HCT116 (cell line): ENCODE measurements at regions not wholly inside any gene's neighbourhood (a gene's known extent, or its start where the extent isn't known, plus 50 kb on each side); places are given as distances from the start of the nearest gene placed in this dataset.

Experiments
- ATAC-seq: fragments of 200-7000 bp; cut with Tn5 transposase; 2 replicates; pipeline ENCODE4 v1.9.1; 2020; ENCODE audit warnings: mild to moderate bottlenecking, moderate library complexity
- BruUV-seq: library from RNA; stranded (reverse); fragments of 400-500 nt; replicated peaks from 2 replicates; lab custom pipeline; 2021; lab: Mats Ljungman, UMichigan
- CTCF ChIA-PET: fragments of 300-600 bp; sonication (Branson Sonifier 250); formaldehyde crosslinking; loops from one replicate; lab custom pipeline; 2021; ENCODE audit warnings: antibody characterized with exemption; lab: Charles Lee
- POLR2A ChIA-PET: fragments of 300-600, 350-600 bp; sonication (Branson Sonifier 250); formaldehyde crosslinking; loops from one replicate; lab custom pipeline; 2021; ENCODE audit warnings: antibody characterized with exemption; lab: Charles Lee
- RAD21 ChIA-PET, 2 experiments: fragments of 300-600 bp; sonication (Branson Sonifier 250); formaldehyde crosslinking; loops; one replicate each; lab custom pipeline; 2023; ENCODE audit warnings: low total read pairs in 2 of 2; ENCODE audit not compliant: uncharacterized antibody in 2 of 2, unreplicated experiment in 2 of 2, low non-redundant PET in 1 of 2; lab: Charles Lee
- DNase-seq: peaks from one replicate; pipeline ENCODE4 v3.0.0-alpha.2; 2010; ENCODE audit warnings: low read depth, low spot score
- H2AFZ ChIP-seq: fragments of 200-600 bp; shearing (Covaris generic), sonication (generic); 2 replicates; pipeline ENCODE4 v1.6.1; 2017; ENCODE audit warnings: low read depth, mixed run types, mixed read lengths, antibody characterized with exemption, low read length; ENCODE audit not compliant: poor library complexity, severe bottlenecking
- H3K27ac ChIP-seq: 2 replicates; pipeline ENCODE4 v1.5.1; 2012; ENCODE audit warnings: low read depth, low read length
- H3K27me3 ChIP-seq: fragments of 200-600 bp; sonication (generic); 2 replicates; pipeline ENCODE4 v1.6.1; 2016; ENCODE audit warnings: mixed run types, low read length, mixed read lengths; ENCODE audit not compliant: insufficient read depth
- H3K36me3 ChIP-seq, 2 experiments: fragments of 200-500 bp in 1 of 2; fragments of 200-600 bp in 1 of 2; sonication (Bioruptor generic) in 1 of 2; sonication (generic) in 1 of 2; 2 replicates each; pipeline versions ENCODE4 v1.5.1 to v1.6.1; 2014 to 2016; ENCODE audit warnings: low read length in 2 of 2, inconsistent platforms in 1 of 2, mixed read lengths in 1 of 2, mixed run types in 1 of 2; ENCODE audit not compliant: insufficient read depth in 2 of 2, control insufficient read depth in 1 of 2
- H3K4me1 ChIP-seq, 2 experiments: fragments of 200-600 bp in 1 of 2; sonication (generic) in 1 of 2; 2 replicates each; pipeline versions ENCODE4 v1.5.1 to v1.6.1; 2012 to 2017; ENCODE audit warnings: low read length in 2 of 2, inconsistent platforms in 1 of 2, mild to moderate bottlenecking in 1 of 2, mixed read lengths in 1 of 2, mixed run types in 1 of 2, moderate library complexity in 1 of 2; ENCODE audit not compliant: insufficient read depth in 2 of 2, control insufficient read depth in 1 of 2
- H3K4me2 ChIP-seq: fragments of 200-600 bp; sonication (generic); 2 replicates; pipeline ENCODE4 v1.6.1; 2017; ENCODE audit warnings: mixed run types, low read length, mixed read lengths
- H3K4me3 ChIP-seq, 2 experiments: fragments of 200-600 bp in 1 of 2; sonication (generic) in 1 of 2; replicated peaks in 1 of 2; 2 replicates each; pipeline ENCODE4 v1.5.1; 2011 to 2016; ENCODE audit warnings: low read length in 2 of 2, control low read depth in 1 of 2, low read depth in 1 of 2, mild to moderate bottlenecking in 1 of 2, mixed read lengths in 1 of 2, mixed run types in 1 of 2
- H3K79me2 ChIP-seq: fragments of 200-600 bp; sonication (generic); 2 replicates; pipeline ENCODE4 v1.6.1; 2017; ENCODE audit warnings: mild to moderate bottlenecking, mixed run types, low read length, moderate library complexity, mixed read lengths; ENCODE audit not compliant: insufficient read depth
- H3K9ac ChIP-seq: fragments of 200-600 bp; sonication (generic); 2 replicates; pipeline ENCODE4 v1.6.1; 2016; ENCODE audit warnings: low read length, mixed read lengths
- H3K9me2 ChIP-seq: fragments of 200-600 bp; sonication (generic), shearing (Covaris generic); 2 replicates; pipeline ENCODE4 v1.6.1; 2017; ENCODE audit warnings: mixed run types, mild to moderate bottlenecking, moderate library complexity; ENCODE audit not compliant: insufficient read depth
- H3K9me3 ChIP-seq, 2 experiments: fragments of 200-500 bp in 1 of 2; fragments of 200-600 bp in 1 of 2; sonication (Bioruptor generic) in 1 of 2; sonication (generic) in 1 of 2; 2 replicates each; pipeline ENCODE4 v1.6.1; 2014 to 2017; ENCODE audit warnings: low read length in 2 of 2, mixed read lengths in 2 of 2, inconsistent platforms in 1 of 2, low read depth in 1 of 2, mild to moderate bottlenecking in 1 of 2, mixed run types in 1 of 2, moderate library complexity in 1 of 2; ENCODE audit not compliant: control insufficient read depth in 1 of 2, insufficient read depth in 1 of 2
- H4K20me1 ChIP-seq: fragments of 200-600 bp; sonication (generic), shearing (Covaris generic); 2 replicates; pipeline ENCODE4 v1.6.1; 2017; ENCODE audit warnings: mixed run types, mild to moderate bottlenecking, moderate library complexity; ENCODE audit not compliant: insufficient read depth
- CTCF ChIP-seq, 3 experiments: fragments of 200-600 bp in 1 of 3; sonication (generic) in 1 of 3; IDR thresholded peaks in 2 of 3; conservative IDR thresholded peaks in 1 of 3; 2 replicates each; pipeline ENCODE4 v1.5.1; 2012 to 2017; ENCODE audit warnings: low read depth in 2 of 3, low read length in 2 of 3, antibody characterized with exemption in 1 of 3, borderline replicate concordance in 1 of 3, control low read depth in 1 of 3, mild to moderate bottlenecking in 1 of 3, mixed read lengths in 1 of 3, mixed run types in 1 of 3, moderate library complexity in 1 of 3; ENCODE audit not compliant: insufficient read depth in 1 of 3
- EGR1 ChIP-seq: IDR thresholded peaks from 2 replicates; pipeline ENCODE4 v1.6.1; 2012; ENCODE audit warnings: low read depth
- EZH2 ChIP-seq: fragments of 200-600 bp; sonication (generic); IDR thresholded peaks from 2 replicates; pipeline ENCODE4 v1.6.1; 2017; ENCODE audit warnings: antibody characterized with exemption, mixed run types
- EZH2phosphoT487 ChIP-seq: fragments of 200-600 bp; IDR thresholded peaks from 2 replicates; pipeline ENCODE4 v1.6.1; 2018; ENCODE audit warnings: antibody characterized with exemption, borderline replicate concordance
- JUND ChIP-seq: IDR thresholded peaks from 2 replicates; pipeline ENCODE4 v1.6.1; 2012
- MAX ChIP-seq: IDR thresholded peaks from 2 replicates; pipeline ENCODE4 v1.6.1; 2012
- POLR2A ChIP-seq: IDR thresholded peaks from 2 replicates; pipeline ENCODE4 v1.7.0; 2011; ENCODE audit warnings: borderline replicate concordance; ENCODE audit not compliant: insufficient read depth, insufficient read length; ENCODE audit errors: extremely low read depth
- RAD21 ChIP-seq: IDR thresholded peaks from 2 replicates; pipeline ENCODE4 v1.6.1; 2012; ENCODE audit warnings: low read depth, mild to moderate bottlenecking
- SRF ChIP-seq: IDR thresholded peaks from 2 replicates; pipeline ENCODE4 v1.6.1; 2012; ENCODE audit warnings: low read depth
- YY1 ChIP-seq: IDR thresholded peaks from 2 replicates; pipeline ENCODE4 v1.6.1; 2011; ENCODE audit warnings: low read length, low read depth, moderate library complexity, mild to moderate bottlenecking; ENCODE audit not compliant: insufficient replicate concordance; ENCODE audit errors: extremely low read depth
- intact Hi-C: fragments of 100-400 bp; cut with micrococcal nuclease; formaldehyde crosslinking; loops from 2 replicates; pipeline ENCODE4 v1.10.0; 2022
- TF ChIP-seq, protein P1 (sequence below): IDR thresholded peaks from 2 replicates; pipeline ENCODE4 v1.6.1; 2011; ENCODE audit warnings: mild to moderate bottlenecking, low read length, moderate library complexity; ENCODE audit not compliant: insufficient replicate concordance; ENCODE audit errors: extremely low read depth

GRCh38 chr6:121680058-121680457, 244.6 kb downstream of the GJA1 start:
- no peak overlapping the region for H2AFZ ChIP-seq
- RAD21 ChIA-PET: no interaction called here

DNA sequence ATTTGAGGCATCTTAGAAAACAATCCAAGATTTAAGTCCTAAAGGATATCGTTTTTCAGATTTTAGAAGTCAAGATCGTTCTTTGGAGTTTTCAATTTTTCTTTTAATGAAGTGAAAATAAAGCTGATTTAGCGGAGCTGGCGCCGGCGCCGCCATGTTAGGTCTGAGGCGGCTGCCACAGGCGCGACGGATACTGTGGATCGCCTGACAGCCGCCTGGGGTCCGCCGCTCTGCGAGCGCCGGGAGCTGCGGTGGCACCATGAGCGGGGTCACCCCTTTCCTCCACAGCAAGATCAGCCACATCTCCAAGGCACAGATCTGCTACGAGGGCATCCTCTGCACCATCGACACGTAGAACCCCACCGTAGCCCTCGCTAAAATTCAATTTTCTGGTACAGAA, 247.2 kb downstream of the GJA1 start:
- no TSS peak for BruUV-seq
- Histone ChIP-seq H3K27me3 (no peaks in the 10 kb centered on the region), H3K4me1 (no peaks in the 10 kb centered on the region), H3K4me3 (no peak overlapping the region), H3K9ac (no peak overlapping the region), H3K79me2 (no peaks in the 10 kb centered on the region), H3K27ac (no peak overlapping the region), H3K36me3 (no peaks in the 10 kb centered on the region), H2AFZ (no peak overlapping the region), H3K4me2 (no peak overlapping the region), H3K9me3 (no peaks in the 10 kb centered on the region), H4K20me1 (no peaks in the 10 kb centered on the region), H3K9me2 (no peaks in the 10 kb centered on the region)
- ATAC-seq (no peak), DNase-seq (no peak)
- ChIA-PET POLR2A (no interaction called here), RAD21 (no interaction called here), CTCF (no interaction called here)
- intact Hi-C loops: no loop called here
- TF ChIP-seq EZH2phosphoT487 (no peak), EZH2 (no peak), MAX (no peak), RAD21 (no peak), POLR2A (no peak), EGR1 (no peak), JUND (no peak), SRF (no peak), YY1 (no peak)
- TF ChIP-seq, protein P1, sequence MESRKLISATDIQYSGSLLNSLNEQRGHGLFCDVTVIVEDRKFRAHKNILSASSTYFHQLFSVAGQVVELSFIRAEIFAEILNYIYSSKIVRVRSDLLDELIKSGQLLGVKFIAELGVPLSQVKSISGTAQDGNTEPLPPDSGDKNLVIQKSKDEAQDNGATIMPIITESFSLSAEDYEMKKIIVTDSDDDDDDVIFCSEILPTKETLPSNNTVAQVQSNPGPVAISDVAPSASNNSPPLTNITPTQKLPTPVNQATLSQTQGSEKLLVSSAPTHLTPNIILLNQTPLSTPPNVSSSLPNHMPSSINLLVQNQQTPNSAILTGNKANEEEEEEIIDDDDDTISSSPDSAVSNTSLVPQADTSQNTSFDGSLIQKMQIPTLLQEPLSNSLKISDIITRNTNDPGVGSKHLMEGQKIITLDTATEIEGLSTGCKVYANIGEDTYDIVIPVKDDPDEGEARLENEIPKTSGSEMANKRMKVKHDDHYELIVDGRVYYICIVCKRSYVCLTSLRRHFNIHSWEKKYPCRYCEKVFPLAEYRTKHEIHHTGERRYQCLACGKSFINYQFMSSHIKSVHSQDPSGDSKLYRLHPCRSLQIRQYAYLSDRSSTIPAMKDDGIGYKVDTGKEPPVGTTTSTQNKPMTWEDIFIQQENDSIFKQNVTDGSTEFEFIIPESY: no peak

More at GRCh38 chr6:121680058-121680457, 244.6 kb downstream of the GJA1 start:
- intact Hi-C loops: no loop called here
- ChIA-PET CTCF (no interaction called here), POLR2A (no interaction called here)
- Histone ChIP-seq H4K20me1 (no peaks in the 10 kb centered on the region), H3K79me2 (no peaks in the 10 kb centered on the region), H3K36me3 (no peaks in the 10 kb centered on the region), H3K4me1 (no peaks in the 10 kb centered on the region), H3K4me3 (no peak overlapping the region), H3K9ac (no peak overlapping the region), H3K4me2 (no peak overlapping the region), H3K9me3 (no peaks in the 10 kb centered on the region), H3K27ac (no peak overlapping the region), H3K9me2 (no peaks in the 10 kb centered on the region), H3K27me3 (no peaks in the 10 kb centered on the region)
- TF ChIP-seq RAD21 (0 out of 2 replicates have a peak, but pooled peaks have one; percentile 13), CTCF (IDR thresholded peaks at IDR 0.05 in 2 of 3, conservative IDR thresholded peaks at IDR 0.05 in 1 of 3; ENCODE audit: borderline replicate concordance in 1 of 3, insufficient read depth in 1 of 3, low read depth in 2 of 3, low read length in 2 of 3) (0 out of 6 replicates have a peak, but pooled peaks of 2 of the 3 experiments have one; percentile 3 to 27), EZH2phosphoT487 (no peak)
- BruUV-seq: no TSS peak
- DNase-seq: no peak
- ATAC-seq: no peak
